Right lobe of liver (tissue), 4 donors: ENCODE measurements at regions not wholly inside any gene's neighbourhood (a gene's known extent, or its start where the extent isn't known, plus 50 kb on each side); places are given as distances from the start of the nearest gene placed in this dataset.

ENCODE experiments used
- POLR2A ChIP-seq: fragments of 450-650 bp; IDR thresholded peaks from one replicate; pipeline ENCODE4 v1.6.1; 2017; ENCODE audit warnings: antibody characterized with exemption, mild to moderate bottlenecking
- TF ChIP-seq, protein P1 (sequence below), 4 donors: fragments of 200-600 bp in 3 of 4; fragments of 450-650 bp in 1 of 4; IDR thresholded peaks; one replicate each; pipeline versions ENCODE4 v1.5.1 to v1.8.0; 2016 to 2022; ENCODE audit warnings: antibody characterized with exemption in 4 of 4, mild to moderate bottlenecking in 2 of 4
- donor health status: DM: no; HTN: no; CAD: no.
- donor health status: DM: no; HTN: no; CAD: no.
- donor health status: DM: no; HTN: yes; CAD: no.

GRCh38 chr11:97912629-97913028 lies 1108.1 kb upstream of the CNTN5 start:
- TF ChIP-seq, protein P1, sequence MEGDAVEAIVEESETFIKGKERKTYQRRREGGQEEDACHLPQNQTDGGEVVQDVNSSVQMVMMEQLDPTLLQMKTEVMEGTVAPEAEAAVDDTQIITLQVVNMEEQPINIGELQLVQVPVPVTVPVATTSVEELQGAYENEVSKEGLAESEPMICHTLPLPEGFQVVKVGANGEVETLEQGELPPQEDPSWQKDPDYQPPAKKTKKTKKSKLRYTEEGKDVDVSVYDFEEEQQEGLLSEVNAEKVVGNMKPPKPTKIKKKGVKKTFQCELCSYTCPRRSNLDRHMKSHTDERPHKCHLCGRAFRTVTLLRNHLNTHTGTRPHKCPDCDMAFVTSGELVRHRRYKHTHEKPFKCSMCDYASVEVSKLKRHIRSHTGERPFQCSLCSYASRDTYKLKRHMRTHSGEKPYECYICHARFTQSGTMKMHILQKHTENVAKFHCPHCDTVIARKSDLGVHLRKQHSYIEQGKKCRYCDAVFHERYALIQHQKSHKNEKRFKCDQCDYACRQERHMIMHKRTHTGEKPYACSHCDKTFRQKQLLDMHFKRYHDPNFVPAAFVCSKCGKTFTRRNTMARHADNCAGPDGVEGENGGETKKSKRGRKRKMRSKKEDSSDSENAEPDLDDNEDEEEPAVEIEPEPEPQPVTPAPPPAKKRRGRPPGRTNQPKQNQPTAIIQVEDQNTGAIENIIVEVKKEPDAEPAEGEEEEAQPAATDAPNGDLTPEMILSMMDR (IDR thresholded peaks at IDR 0.05) = no peak
- TF ChIP-seq POLR2A = no peak
